H1 (cell line): ENCODE measurements at regions not wholly inside any gene's neighbourhood (a gene's known extent, or its start where the extent isn't known, plus 50 kb on each side); places are given as distances from the start of the nearest gene placed in this dataset.

Experiments used
- CHD1 ChIP-seq: IDR thresholded peaks from 2 replicates; pipeline ENCODE4 v1.6.1; 2012; ENCODE audit warnings: low read depth, low read length, improper control_type of control experiment
- CTBP2 ChIP-seq: IDR thresholded peaks from 2 replicates; pipeline ENCODE4 v1.7.0; 2011; ENCODE audit warnings: borderline replicate concordance, mild to moderate bottlenecking, moderate library complexity, mixed read lengths, low read length; ENCODE audit not compliant: insufficient read depth, insufficient read length
- KDM5A ChIP-seq: fragments of 200-600 bp; IDR thresholded peaks from 2 replicates; pipeline ENCODE4 v1.7.1; 2012; ENCODE audit warnings: mild to moderate bottlenecking, low read length, inconsistent platforms, mixed read lengths
- SUZ12 ChIP-seq: fragments of 200-600 bp; sonication (generic); IDR thresholded peaks from 2 replicates; pipeline ENCODE4 v1.6.1; 2012; ENCODE audit warnings: mild to moderate bottlenecking, inconsistent platforms, low read length, moderate library complexity, mixed read lengths

DNA sequence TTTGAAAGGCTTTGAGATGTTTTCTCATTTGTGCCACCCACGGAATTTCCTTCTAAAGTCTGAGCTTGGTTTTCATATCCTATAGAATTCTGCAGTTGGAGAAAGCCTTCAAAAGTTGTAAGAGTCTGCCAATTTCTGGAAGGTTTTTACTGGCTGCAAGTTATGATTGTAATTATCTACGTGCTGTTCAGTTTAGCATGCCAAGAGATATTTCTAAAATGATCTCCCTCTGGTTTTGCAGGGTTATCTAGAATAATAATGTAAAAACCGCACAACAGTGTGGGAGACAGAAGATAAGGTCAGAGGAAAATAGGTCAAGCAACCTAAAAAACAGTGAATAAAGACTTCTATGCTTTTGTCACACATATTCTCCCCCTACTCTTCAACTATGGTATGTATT is 69.3 kb downstream of the MTERF1 start (continued):
- TF ChIP-seq CHD1 (no peak), CTBP2 (no peak), SUZ12 (no peak), KDM5A (no peak)
